ENCODE measurements at regions not wholly inside any gene's neighbourhood (a gene's known extent, or its start where the extent isn't known, plus 50 kb on each side); places are given as distances from the start of the nearest gene placed in this dataset.

GRCh38 chr3:178417736-178418135 is 118.5 kb upstream of the KCNMB2 start:
- no peaks in the 10 kb centered on the region for H4K20me1 ChIP-seq (ENCODE audit: low read length)
- no peak overlapping the region for H3K4me2 ChIP-seq (ENCODE audit: low read length)
- peaks cover 25% of the 10 kb centered on the region for H3K4me1 ChIP-seq (ENCODE audit: insufficient read depth, low read length)
- CTCF ChIA-PET, result no interaction called here
- H2AFZ ChIP-seq (ENCODE audit: low read length), result no peak overlapping the region
- ATAC-seq, result no peak
- no peak overlapping the region for H3K9ac ChIP-seq (ENCODE audit: low read length)
- POLR2A ChIA-PET (ENCODE audit: unreplicated experiment), result no interaction called here
- no peak overlapping the region for H3K27ac ChIP-seq (ENCODE audit: low read length)
- H3K27me3 ChIP-seq (ENCODE audit: low read length), result no peaks in the 10 kb centered on the region
- no peak overlapping the region for H3K4me3 ChIP-seq (ENCODE audit: low read length)
- no peaks in the 10 kb centered on the region for H3K36me3 ChIP-seq (ENCODE audit: low read depth, low read length)
- no peaks in the 10 kb centered on the region for H3K79me2 ChIP-seq (ENCODE audit: low read length)
- TF ChIP-seq, protein P1, sequence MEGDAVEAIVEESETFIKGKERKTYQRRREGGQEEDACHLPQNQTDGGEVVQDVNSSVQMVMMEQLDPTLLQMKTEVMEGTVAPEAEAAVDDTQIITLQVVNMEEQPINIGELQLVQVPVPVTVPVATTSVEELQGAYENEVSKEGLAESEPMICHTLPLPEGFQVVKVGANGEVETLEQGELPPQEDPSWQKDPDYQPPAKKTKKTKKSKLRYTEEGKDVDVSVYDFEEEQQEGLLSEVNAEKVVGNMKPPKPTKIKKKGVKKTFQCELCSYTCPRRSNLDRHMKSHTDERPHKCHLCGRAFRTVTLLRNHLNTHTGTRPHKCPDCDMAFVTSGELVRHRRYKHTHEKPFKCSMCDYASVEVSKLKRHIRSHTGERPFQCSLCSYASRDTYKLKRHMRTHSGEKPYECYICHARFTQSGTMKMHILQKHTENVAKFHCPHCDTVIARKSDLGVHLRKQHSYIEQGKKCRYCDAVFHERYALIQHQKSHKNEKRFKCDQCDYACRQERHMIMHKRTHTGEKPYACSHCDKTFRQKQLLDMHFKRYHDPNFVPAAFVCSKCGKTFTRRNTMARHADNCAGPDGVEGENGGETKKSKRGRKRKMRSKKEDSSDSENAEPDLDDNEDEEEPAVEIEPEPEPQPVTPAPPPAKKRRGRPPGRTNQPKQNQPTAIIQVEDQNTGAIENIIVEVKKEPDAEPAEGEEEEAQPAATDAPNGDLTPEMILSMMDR (conservative IDR thresholded peaks at IDR 0.05; ENCODE audit: low read depth, low read length), result no peak
- TF ChIP-seq EZH2 (IDR thresholded peaks at IDR 0.05; ENCODE audit: low read length, unreplicated experiment) (no peak), EZH2phosphoT487 (IDR thresholded peaks at IDR 0.05; ENCODE audit: borderline replicate concordance, low read length) (no peak)
- no TSS peak for BruUV-seq (replicated peaks)
- no peak for DNase-seq
- H3F3A ChIP-seq (ENCODE audit: low read length, unreplicated experiment), result no peaks in the 10 kb centered on the region
- intact Hi-C loops (cut with micrococcal nuclease), result no loop called here
- H3K9me2 ChIP-seq (replicated peaks; ENCODE audit: low read length), result no peaks in the 10 kb centered on the region
- no peaks in the 10 kb centered on the region for H3K9me3 ChIP-seq (ENCODE audit: low read length)

DNA sequence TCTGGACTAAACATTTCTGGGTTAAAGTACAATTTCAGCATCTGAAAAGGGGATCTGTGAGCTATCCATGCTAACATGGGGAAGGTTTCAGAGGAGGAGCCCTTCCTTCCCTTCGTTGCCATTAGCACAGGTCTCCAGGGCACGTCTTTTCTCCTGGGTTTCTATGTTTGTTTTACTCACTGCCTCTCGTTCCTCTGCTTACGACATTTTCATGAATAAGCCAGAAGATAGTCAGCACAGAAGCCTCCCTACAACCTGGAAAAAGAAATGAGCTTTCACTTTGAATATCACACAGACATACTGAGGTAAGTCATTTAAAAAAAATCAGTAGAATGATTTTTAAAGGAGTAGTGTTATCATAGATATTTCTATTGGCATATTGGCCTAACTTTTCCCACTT is 117.2 kb upstream of the KCNMB2 start:
- no peak overlapping the region for H3K9ac ChIP-seq (ENCODE audit: low read length)
- no peaks in the 10 kb centered on the region for H4K20me1 ChIP-seq (ENCODE audit: low read length)
- BruUV-seq (replicated peaks), result no TSS peak
- no peaks in the 10 kb centered on the region for H3F3A ChIP-seq (ENCODE audit: low read length, unreplicated experiment)
- peak overlapping the region; percentile 59 for H3K4me2 ChIP-seq (ENCODE audit: low read length)
- no peak for TF ChIP-seq EZH2 (IDR thresholded peaks at IDR 0.05; ENCODE audit: low read length, unreplicated experiment)
- no peak for TF ChIP-seq EZH2phosphoT487 (IDR thresholded peaks at IDR 0.05; ENCODE audit: borderline replicate concordance, low read length)
- TF ChIP-seq, protein P1 (conservative IDR thresholded peaks at IDR 0.05; ENCODE audit: low read depth, low read length), result no peak
- no peak overlapping the region for H3K27ac ChIP-seq (ENCODE audit: low read length)
- DNase-seq, result peak; percentile 62
- H3K9me2 ChIP-seq (replicated peaks; ENCODE audit: low read length), result no peaks in the 10 kb centered on the region
- no peaks in the 10 kb centered on the region for H3K27me3 ChIP-seq (ENCODE audit: low read length)
- H3K9me3 ChIP-seq (ENCODE audit: low read length), result no peaks in the 10 kb centered on the region
- ATAC-seq, result peak; percentile 71
- peak overlapping the region; percentile 66 for H2AFZ ChIP-seq (ENCODE audit: low read length)
- no peaks in the 10 kb centered on the region for H3K36me3 ChIP-seq (ENCODE audit: low read depth, low read length)
- intact Hi-C loops (cut with micrococcal nuclease), result no loop called here
- ChIA-PET POLR2A (ENCODE audit: unreplicated experiment) (no interaction called here), CTCF (interaction anchor here (0.5 kb wide), 1 partner anchor 34 kb away, joined by 3 read pairs; no protein-coding TSS in a partner anchor)
- H3K4me3 ChIP-seq (ENCODE audit: low read length), result no peak overlapping the region
- peaks cover 25% of the 10 kb centered on the region for H3K4me1 ChIP-seq (ENCODE audit: insufficient read depth, low read length)
- no peaks in the 10 kb centered on the region for H3K79me2 ChIP-seq (ENCODE audit: low read length)

GRCh38 chr3:178420033-178420432 is 116.2 kb upstream of the KCNMB2 start:
- Histone ChIP-seq H3K27me3 (ENCODE audit: low read length) (no peaks in the 10 kb centered on the region), H3K4me1 (ENCODE audit: insufficient read depth, low read length) (peaks cover 25% of the 10 kb centered on the region), H3K36me3 (ENCODE audit: low read depth, low read length) (no peaks in the 10 kb centered on the region), H3K79me2 (ENCODE audit: low read length) (no peaks in the 10 kb centered on the region), H3K4me2 (ENCODE audit: low read length) (peak overlapping the region; percentile 59), H2AFZ (ENCODE audit: low read length) (no peak overlapping the region), H3K9me3 (ENCODE audit: low read length) (no peaks in the 10 kb centered on the region), H3K4me3 (ENCODE audit: low read length) (no peak overlapping the region), H3F3A (ENCODE audit: low read length, unreplicated experiment) (no peaks in the 10 kb centered on the region), H3K9me2 (replicated peaks; ENCODE audit: low read length) (no peaks in the 10 kb centered on the region), H4K20me1 (ENCODE audit: low read length) (no peaks in the 10 kb centered on the region), H3K9ac (ENCODE audit: low read length) (no peak overlapping the region), H3K27ac (ENCODE audit: low read length) (no peak overlapping the region)
- DNase-seq, result peak; percentile 53
- ChIA-PET POLR2A (ENCODE audit: unreplicated experiment) (no interaction called here), CTCF (interaction anchor here (0.7 kb wide), 1 partner anchor 343 kb away, joined by 3 read pairs; no protein-coding TSS in a partner anchor)
- TF ChIP-seq, protein P1 (conservative IDR thresholded peaks at IDR 0.05; ENCODE audit: low read depth, low read length), result no peak
- TF ChIP-seq EZH2 (IDR thresholded peaks at IDR 0.05; ENCODE audit: low read length, unreplicated experiment), result no peak
- no peak for TF ChIP-seq EZH2phosphoT487 (IDR thresholded peaks at IDR 0.05; ENCODE audit: borderline replicate concordance, low read length)
- ATAC-seq, result peak; percentile 39
- intact Hi-C loops (cut with micrococcal nuclease), result no loop called here
- no TSS peak for BruUV-seq (replicated peaks)

Data from PC-3 (cell line).